Frontal cortex (tissue), 3 donors: ENCODE measurements at regions not wholly inside any gene's neighbourhood (a gene's known extent, or its start where the extent isn't known, plus 50 kb on each side); places are given as distances from the start of the nearest gene placed in this dataset.

ENCODE experiments used
- DNase-seq, 2 donors: peaks; one replicate each; pipeline ENCODE4 v3.0.0; 2012; ENCODE audit warnings: low spot score in 2 of 2
- FAIRE-seq: peaks from 2 replicates; lab custom pipeline; 2012; peaks lifted over from hg19 to GRCh38; lab: Jason Lieb, UNC
- donor health status: control.
- donor health status: control.
- donor health status: control.

GRCh38 chr1:200354243-200354642, 55.6 kb downstream of the ZNF281 start:
- no peak for FAIRE-seq
- no peak for DNase-seq

- no peak for FAIRE-seq
- no peak for DNase-seq
Measured at GRCh38 chr1:200353232-200353631, 56.6 kb downstream of the ZNF281 start.

- DNase-seq, result no peak
Measured at GRCh38 chr1:200351826-200352549, 57.8 kb downstream of the ZNF281 start.

GRCh38 chr1:200351425-200351824, 58.4 kb downstream of the ZNF281 start:
- FAIRE-seq (no peak), DNase-seq (no peak)

More at GRCh38 chr1:200351826-200352549, 57.8 kb downstream of the ZNF281 start:
- no peak for FAIRE-seq

DNA sequence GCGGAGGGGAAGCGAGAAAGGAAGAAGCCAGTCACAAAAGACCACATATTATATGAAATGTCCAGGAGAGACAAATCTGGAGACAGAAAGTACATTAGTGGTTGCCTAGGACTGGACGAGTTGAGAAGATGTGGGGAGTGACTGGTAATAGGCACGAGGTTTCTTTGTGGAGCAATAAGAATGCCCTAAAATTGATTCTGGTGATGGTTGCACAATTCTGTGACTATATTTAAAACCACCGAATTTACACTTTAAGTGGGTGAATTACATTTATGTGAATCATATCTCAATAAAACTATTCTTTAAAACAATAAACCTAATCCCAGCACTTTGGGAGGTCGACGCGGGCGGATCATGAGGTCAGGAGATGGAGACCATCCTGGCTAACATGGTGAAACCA, 63.1 kb downstream of the ZNF281 start:
- DNase-seq (no peak), FAIRE-seq (no peak)

DNA sequence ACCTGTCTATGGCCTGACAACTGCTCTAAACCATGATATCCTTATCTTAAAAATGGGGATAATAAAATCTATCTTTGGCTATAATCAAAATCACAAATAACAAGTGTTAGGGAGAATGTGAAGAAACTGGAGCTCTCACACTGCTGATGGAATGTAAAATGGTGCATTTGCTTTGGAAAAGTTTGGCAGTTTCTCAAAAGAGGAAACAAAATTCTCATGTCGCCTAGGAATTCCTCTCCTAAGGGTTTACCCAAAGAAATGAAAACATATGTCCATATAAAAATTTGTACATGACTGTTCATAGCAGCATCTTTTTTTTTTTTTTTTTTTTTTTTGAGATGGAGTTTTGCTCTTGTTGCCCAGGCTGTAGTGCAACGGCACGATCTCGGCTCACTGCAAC, 64.3 kb downstream of the ZNF281 start:
- FAIRE-seq (no peak), DNase-seq (no peak)

DNA sequence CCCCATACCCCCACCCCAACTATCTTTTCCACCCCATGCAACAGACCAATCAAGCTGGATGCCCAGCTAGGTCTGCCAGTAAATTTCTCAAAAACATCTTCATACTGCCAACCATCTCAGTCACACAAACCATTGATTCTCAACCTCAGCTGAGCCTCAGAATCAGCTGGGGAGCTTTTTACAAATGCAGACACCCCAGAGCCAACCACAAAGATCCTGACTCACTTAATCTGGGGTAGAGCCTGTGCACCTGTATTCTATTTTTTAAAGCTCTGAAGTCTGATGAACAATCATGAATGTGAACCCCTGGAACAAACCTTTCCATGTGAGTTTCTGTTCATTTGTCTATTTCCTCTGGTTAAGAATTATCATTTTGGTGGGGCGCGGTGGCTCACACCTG, 66.0 kb downstream of the ZNF281 start:
- DNase-seq (no peak), FAIRE-seq (no peak)

- FAIRE-seq, result no peak
- DNase-seq, result no peak
Measured at GRCh38 chr1:200342511-200343311, 67.1 kb downstream of the ZNF281 start.

DNA sequence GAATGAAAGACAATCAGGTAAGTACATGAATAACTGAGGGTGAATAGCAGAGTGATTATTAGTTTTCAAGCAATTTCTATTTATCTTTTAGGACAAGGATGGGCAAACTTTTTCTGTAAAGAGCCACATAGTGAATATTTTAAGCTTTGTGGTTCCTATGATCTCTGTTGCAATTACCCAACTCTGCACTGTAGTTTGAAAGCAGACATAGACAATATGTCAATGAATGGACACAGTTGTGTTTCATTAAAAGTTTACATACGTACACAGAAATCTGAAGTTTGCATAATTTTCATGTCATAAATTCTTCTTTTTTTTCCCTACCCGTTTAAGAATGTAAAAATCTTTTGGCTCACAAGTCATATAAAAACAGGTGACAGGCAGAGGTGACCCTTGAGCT, 71.4 kb downstream of the ZNF281 start:
- FAIRE-seq (no peak), DNase-seq (no peak)

DNA sequence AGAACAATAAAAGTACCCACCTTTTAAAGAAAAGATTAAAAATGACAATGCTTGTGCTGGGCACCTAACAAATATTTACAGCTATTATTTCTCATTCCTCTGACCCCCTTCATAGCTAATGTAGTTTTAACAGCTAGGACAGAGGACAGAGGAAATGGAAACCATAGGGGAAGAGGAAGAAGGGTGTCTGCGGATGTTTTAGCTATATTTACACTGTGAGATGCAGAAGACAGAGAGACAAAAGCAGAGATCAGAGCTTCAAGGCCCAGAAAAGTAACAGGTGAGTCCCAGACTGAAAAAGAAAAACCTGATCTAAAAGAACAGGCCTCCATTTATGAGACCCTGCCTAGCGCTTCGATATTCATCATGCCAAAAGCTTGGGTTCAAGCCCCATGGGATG, 72.0 kb downstream of the ZNF281 start:
- no peak for DNase-seq
- FAIRE-seq, result no peak

DNA sequence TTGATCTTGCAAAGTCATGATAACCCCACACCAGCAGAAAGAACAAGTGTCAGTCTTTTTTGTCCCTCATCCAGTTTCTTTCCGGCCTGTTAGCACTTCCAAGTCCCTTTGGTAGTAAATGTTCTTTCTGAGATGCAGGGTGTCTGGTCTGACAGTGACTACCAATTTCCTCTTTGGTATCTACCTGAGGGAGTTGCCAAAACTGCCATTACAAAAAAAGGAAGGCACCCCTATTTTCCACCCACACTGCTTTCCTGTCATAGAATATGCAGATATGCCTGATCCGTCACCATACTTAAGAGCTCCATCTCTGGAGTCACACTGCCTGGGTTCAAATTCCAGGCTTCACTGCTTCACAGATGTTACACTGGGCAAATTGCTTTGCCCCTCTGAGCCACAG, 72.4 kb downstream of the ZNF281 start:
- FAIRE-seq, result no peak
- DNase-seq, result no peak

GRCh38 chr1:200336901-200337391, 72.9 kb downstream of the ZNF281 start:
- DNase-seq (no peak), FAIRE-seq (no peak)

GRCh38 chr1:200336101-200336845, 73.6 kb downstream of the ZNF281 start:
- FAIRE-seq, result no peak
- no peak for DNase-seq

DNA sequence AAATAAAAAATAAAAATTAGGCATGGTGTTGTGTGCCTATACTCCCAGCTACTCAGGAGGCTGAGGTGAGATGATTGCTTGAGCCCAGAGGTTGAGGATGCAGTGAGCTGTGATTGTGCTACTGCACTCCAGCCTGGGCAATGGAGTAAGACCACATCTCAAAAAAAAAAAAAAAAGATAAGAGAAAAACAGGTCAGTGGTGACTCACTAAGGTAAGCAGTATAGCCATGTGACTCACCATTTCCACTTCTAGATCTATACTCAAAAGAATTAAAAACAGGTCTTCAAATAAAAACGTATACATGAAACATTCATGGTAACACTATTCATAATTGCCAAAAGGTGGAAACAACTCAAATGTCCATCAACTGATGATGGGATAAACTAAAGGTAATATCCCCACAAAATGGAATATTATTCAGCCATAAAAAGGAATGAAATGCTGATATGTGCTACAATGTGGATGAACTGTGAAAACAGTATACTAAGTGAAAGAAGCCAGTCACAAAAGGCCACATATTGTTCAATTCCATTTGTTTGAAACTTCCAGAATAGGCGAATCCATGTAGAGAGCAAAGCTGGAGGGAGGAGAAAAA, 75.1 kb downstream of the ZNF281 start:
- no peak for FAIRE-seq
- no peak for DNase-seq

- no peak for FAIRE-seq
Measured at GRCh38 chr1:200333329-200333728, 76.5 kb downstream of the ZNF281 start.

DNA sequence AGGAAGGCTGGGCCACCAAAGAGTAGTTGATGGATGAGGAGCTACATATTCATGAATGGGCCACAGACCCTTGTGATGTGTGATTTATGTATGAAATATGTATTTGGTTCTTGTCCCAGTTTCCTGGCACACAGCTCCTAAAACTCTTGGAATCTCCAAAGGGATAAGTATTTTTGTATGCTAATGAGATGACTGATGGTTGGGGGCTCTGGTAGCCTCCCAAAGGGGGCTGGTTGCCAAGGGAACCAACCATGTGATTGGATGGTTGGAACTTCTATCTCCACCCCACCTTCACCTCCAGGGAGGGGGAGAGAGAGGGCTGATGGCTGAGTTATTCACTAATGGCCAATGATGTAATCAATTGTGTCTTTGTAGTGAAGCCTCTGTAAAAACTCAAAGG, 77.1 kb downstream of the ZNF281 start:
- FAIRE-seq (no peak), DNase-seq (no peak)

More at GRCh38 chr1:200333329-200333728, 76.5 kb downstream of the ZNF281 start:
- DNase-seq, result no peak

GRCh38 chr1:200330741-200331428, 79.0 kb downstream of the ZNF281 start:
- FAIRE-seq (no peak), DNase-seq (no peak)

DNA sequence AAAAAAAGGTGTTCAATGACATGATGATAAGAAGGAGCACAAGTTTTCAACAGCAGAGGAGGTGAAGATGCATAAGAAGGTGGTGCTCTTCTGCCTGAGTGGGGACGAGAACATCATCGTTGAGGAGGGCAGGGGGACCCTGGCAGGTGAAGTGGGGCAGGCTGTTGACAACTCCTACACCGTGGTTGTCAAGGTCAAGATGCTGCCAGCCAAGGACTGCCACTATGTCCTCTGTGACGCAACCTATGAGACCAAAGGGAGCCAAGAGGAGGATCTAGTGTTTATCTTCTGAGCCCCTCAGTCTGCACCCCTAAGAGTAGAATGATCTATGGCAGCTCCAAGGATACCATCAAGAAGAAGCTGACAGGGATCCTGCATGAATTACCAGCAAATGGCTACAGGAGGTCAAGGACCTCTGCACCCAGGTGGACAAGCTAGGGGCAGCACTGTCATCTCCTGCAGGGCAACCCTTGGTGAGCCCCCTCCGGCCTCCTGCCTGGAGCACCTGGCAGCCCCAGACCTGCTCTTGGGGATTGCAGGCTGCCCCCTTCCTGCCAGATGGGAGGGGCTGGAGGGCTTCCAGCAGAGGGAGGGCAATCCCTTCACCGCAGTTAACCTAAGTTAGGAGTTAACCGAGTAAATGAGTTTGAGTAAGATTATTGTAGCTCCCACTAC, 80.5 kb downstream of the ZNF281 start:
- FAIRE-seq, result no peak
- DNase-seq, result no peak

GRCh38 chr1:200328379-200328778, 81.5 kb downstream of the ZNF281 start:
- DNase-seq (no peak), FAIRE-seq (no peak)
